GM12865 (cell line): ENCODE measurements at regions not wholly inside any gene's neighbourhood (a gene's known extent, or its start where the extent isn't known, plus 50 kb on each side); places are given as distances from the start of the nearest gene placed in this dataset.
"Not testable (repeated sequence)": the region's sequence is repeated elsewhere in the genome, so short reads cannot be mapped to it uniquely, and the experiment has no call there.

Experiments used
- DNase-seq: peaks from one replicate; pipeline ENCODE4 v3.0.0; 2010; ENCODE audit warnings: low read depth
- H3K4me3 ChIP-seq: 2 replicates; pipeline ENCODE4 v1.5.1; 2011; ENCODE audit warnings: mild to moderate bottlenecking, low read depth, low read length, control low read depth
- CTCF ChIP-seq: IDR thresholded peaks from 2 replicates; pipeline ENCODE4 v1.5.1; 2011; ENCODE audit warnings: low read length, control low read depth, low read depth, inconsistent platforms; ENCODE audit not compliant: insufficient read depth; ENCODE audit errors: missing control alignments

- no peak overlapping the region for H3K4me3 ChIP-seq
- TF ChIP-seq CTCF = no peak
- no peak for DNase-seq
These were observed 296.9 kb upstream of the CDH19 start for GRCh38 chr18:66900837-66901236.

DNA sequence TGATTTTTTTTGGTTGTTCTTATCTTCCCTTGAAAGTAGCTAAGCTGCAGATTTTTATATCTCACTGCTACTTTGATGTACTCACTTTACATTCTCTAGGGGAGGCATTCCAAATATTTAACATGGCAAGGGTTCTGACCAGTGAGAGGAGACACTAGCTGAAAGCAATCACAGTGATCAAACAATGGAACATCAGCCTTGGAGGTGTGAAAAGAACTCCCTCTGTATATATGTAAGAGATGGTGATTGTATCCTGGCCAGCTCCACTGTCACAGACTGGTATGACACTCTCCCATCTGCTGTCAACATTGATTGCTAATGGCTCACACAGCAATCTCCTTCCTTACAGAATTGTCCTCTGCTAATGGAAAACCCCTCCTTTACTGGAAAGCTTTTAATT is 291.7 kb upstream of the CDH19 start:
- TF ChIP-seq CTCF = no peak
- H3K4me3 ChIP-seq = no peak overlapping the region
- DNase-seq = no peak

DNA sequence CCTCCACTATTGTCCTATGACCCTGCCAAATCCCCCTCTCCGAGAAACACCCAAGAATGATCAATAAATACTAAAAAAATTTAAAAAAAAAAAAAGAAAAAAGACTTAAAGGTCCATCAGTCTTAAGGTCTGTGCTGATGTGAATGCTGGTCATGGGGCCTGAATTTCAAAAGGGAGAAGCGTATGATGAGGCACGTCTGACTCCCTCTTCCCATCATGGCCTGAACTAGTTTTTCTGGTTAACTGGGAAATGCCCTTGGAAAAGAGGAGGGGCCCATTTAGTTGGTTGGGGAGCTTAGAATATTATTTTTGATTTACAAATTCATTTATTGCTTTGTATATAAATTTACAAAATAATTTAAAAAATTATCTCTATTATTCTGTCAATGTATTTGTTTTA is 291.0 kb upstream of the CDH19 start:
- no peak for TF ChIP-seq CTCF
- no peak for DNase-seq
- no peak overlapping the region for H3K4me3 ChIP-seq

DNA sequence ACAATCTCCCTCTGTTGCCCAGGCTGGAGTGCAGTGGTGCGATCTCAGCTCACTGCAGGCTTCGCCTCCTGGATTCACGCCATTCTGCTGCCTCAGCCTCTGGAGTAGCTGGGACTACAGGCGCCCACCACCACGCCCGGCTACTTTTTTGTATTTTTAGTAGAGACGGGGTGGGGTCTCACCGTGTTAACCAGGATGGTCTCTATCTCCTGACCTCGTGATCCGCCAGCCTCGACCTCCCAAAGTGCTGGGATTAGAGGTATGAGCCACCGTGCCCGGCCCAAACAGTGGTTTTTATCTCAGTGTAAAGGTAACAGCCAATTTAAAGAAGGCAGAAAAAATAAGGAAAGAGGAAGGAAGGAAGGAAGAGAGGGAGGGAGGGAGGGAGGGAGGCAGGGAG is 288.5 kb upstream of the CDH19 start:
- DNase-seq, H3K4me3 ChIP-seq: not testable (repeated sequence)

DNA sequence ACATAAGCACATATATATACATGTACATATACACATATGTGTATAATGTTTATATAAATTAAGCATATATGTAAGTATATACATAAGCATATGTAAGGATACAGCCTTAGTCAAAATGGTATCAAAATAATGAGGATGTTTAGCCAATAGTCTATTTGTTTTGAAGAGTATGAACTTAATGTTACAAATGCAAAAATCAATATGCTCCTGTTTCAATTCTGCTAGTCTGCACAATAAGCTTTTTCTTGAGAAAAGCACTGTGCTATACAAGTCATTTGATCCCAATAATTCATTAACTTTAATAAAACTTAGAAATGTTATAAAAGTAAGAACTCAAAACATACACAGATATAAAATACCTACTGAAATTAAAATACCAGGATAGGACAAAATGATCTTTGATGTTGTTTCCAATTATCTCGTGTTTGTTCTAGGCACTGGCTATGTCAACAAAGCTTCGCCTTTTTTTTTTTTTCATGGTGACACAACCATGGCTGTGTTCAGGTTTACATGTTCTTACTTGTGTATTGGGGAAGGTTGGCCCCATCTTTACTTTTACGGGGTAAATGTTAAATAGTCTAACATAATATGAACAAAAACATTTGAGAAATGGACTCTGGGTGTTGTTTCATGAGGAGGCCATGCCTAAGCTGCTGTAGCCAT is 271.1 kb upstream of the CDH19 start:
- H3K4me3 ChIP-seq = no peak overlapping the region
- no peak for TF ChIP-seq CTCF
- DNase-seq = no peak

DNA sequence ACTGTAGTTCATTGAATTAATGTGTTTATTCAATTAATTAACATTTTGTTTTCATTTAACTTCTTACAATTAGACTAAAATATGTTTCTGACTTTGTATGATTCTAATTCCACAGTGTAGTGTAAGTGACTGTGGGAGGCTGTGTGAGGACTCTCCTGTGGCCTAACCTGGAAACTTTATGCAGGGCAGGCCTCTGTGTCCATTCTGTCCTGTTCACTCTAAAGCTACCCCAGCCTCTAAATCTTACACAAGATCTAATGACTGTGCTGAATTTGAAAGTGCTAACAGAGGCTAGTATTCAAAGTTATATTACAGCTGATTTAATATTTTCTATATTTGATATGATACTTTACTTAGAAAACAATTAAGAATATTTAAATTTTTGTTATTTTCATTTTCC is 270.5 kb upstream of the CDH19 start:
- TF ChIP-seq CTCF = no peak
- no peak overlapping the region for H3K4me3 ChIP-seq
- no peak for DNase-seq

GRCh38 chr18:66873899-66874298 is 270.0 kb upstream of the CDH19 start:
- TF ChIP-seq CTCF = no peak
- DNase-seq = no peak
- no peak overlapping the region for H3K4me3 ChIP-seq
